K562 (cell line): ENCODE measurements at regions not wholly inside any gene's neighbourhood (a gene's known extent, or its start where the extent isn't known, plus 50 kb on each side); places are given as distances from the start of the nearest gene placed in this dataset.

ENCODE experiments used
- ATAC-seq: fragments of 200-7000 bp; cut with Tn5 transposase; 3 replicates; pipeline ENCODE4 v1.9.1; 2020; ENCODE audit warnings: moderate library complexity
- BruUV-seq: library from RNA; stranded (reverse); fragments of 400-500 nt; replicated peaks from 2 replicates; lab custom pipeline; 2021; lab: Mats Ljungman, UMichigan
- CTCF ChIA-PET: fragments of 300-600 bp; formaldehyde crosslinking; extraction: SDS; loops from one replicate; lab custom pipeline; 2021; ENCODE audit warnings: low intra/inter-chr PET ratio; lab: Yijun Ruan, JAX
- POLR2A ChIA-PET: fragments of 300-600, 350-650 bp; sonication (Branson Sonifier 250); formaldehyde crosslinking; extraction: SDS; loops from one replicate; lab custom pipeline; 2021; ENCODE audit warnings: antibody characterized with exemption, inconsistent platforms; lab: Yijun Ruan, JAX
- DNase-seq, 4 experiments: peaks; one replicate each; pipeline versions ENCODE4 v3.0.0 to v3.0.0-alpha.2; 2011 to 2018; ENCODE audit warnings: low spot score in 3 of 4, mixed read lengths in 3 of 4; ENCODE audit errors: extremely low read depth in 1 of 4
- FAIRE-seq: peaks from 2 replicates; lab custom pipeline; 2011; peaks lifted over from hg19 to GRCh38; lab: Jason Lieb, UNC
- H2AFZ ChIP-seq: 2 replicates; pipeline ENCODE4 v1.6.0; 2011; ENCODE audit warnings: low read depth, low read length, control low read depth, inconsistent platforms
- H3K27ac ChIP-seq: fragments of 200-600 bp; 3 replicates; pipeline ENCODE4 v1.8.0; 2011; ENCODE audit warnings: low read depth, mild to moderate bottlenecking, control low read depth, inconsistent platforms, low read length, moderate library complexity, mixed read lengths; ENCODE audit errors: extremely low read depth
- H3K27me3 ChIP-seq, 2 experiments: fragments of 300-600 bp in 1 of 2; 2 replicates in 1 of 2; 3 replicates in 1 of 2; pipeline versions ENCODE4 v1.6.0 to v1.8.0; 2011; ENCODE audit warnings: inconsistent platforms in 2 of 2, low read length in 2 of 2, mild to moderate bottlenecking in 1 of 2, mixed read lengths in 1 of 2, moderate library complexity in 1 of 2; ENCODE audit not compliant: control insufficient read depth in 2 of 2, insufficient read depth in 2 of 2
- H3K36me3 ChIP-seq: fragments of 300-600 bp; 3 replicates; pipeline ENCODE4 v1.8.0; 2011; ENCODE audit warnings: mild to moderate bottlenecking, low read length, inconsistent platforms; ENCODE audit not compliant: control insufficient read depth, insufficient read depth
- H3K4me1 ChIP-seq, 2 experiments: fragments of 200-600 bp in 1 of 2; replicated peaks in 1 of 2; 2 replicates in 1 of 2; 3 replicates in 1 of 2; pipeline versions ENCODE4 v1.5.1 to v1.8.0; 2011; ENCODE audit warnings: inconsistent platforms in 2 of 2, low read length in 2 of 2, mild to moderate bottlenecking in 1 of 2, mixed read lengths in 1 of 2, moderate library complexity in 1 of 2; ENCODE audit not compliant: control insufficient read depth in 2 of 2, insufficient read depth in 2 of 2
- H3K4me2 ChIP-seq: 2 replicates; pipeline ENCODE4 v1.6.1; 2011; ENCODE audit warnings: low read length, control low read depth, inconsistent platforms, mixed read lengths; ENCODE audit not compliant: insufficient read depth
- H3K4me3 ChIP-seq: fragments of 200-600 bp; sonication (generic), shearing (Covaris generic); 2 replicates; pipeline ENCODE4 v1.5.1; 2016; ENCODE audit warnings: control low read depth, inconsistent platforms
- H3K79me2 ChIP-seq: fragments of 200-600 bp; 3 replicates; pipeline ENCODE4 v1.8.0; 2011; ENCODE audit warnings: low read length, inconsistent platforms; ENCODE audit not compliant: control insufficient read depth, insufficient read depth
- H3K9ac ChIP-seq, 2 experiments: 2 replicates each; pipeline versions ENCODE4 v1.6.0 to v1.6.1; 2011; ENCODE audit warnings: low read depth in 2 of 2, low read length in 2 of 2, control low read depth in 1 of 2, inconsistent platforms in 1 of 2, mild to moderate bottlenecking in 1 of 2, mixed read lengths in 1 of 2; ENCODE audit not compliant: insufficient read depth in 1 of 2
- H3K9me1 ChIP-seq: one replicate; pipeline ENCODE4 v1.6.0; 2011; ENCODE audit warnings: inconsistent platforms, mild to moderate bottlenecking, low read length, moderate library complexity; ENCODE audit not compliant: control insufficient read depth, insufficient read depth
- H3K9me3 ChIP-seq: replicated peaks from 2 replicates; pipeline ENCODE4 v1.5.1; 2011; ENCODE audit warnings: low read depth, low read length, inconsistent platforms; ENCODE audit not compliant: control insufficient read depth, insufficient read depth
- H4K20me1 ChIP-seq: replicated peaks from 2 replicates; pipeline ENCODE4 v1.6.1; 2011; ENCODE audit warnings: low read length, inconsistent platforms, mixed read lengths; ENCODE audit not compliant: control insufficient read depth, insufficient read depth
- CBX2 ChIP-seq: fragments of 200-600 bp; sonication (generic); IDR thresholded peaks from one replicate; pipeline ENCODE4 v1.6.1; 2012; ENCODE audit warnings: mild to moderate bottlenecking, low read length, inconsistent platforms; ENCODE audit not compliant: insufficient read depth, poor library complexity, severe bottlenecking
- DACH1 ChIP-seq: fragments of 450-650 bp; IDR thresholded peaks from 2 replicates; pipeline ENCODE4 v1.6.1; 2018; ENCODE audit not compliant: partially characterized antibody
- FOXA1 ChIP-seq: fragments of 450-650 bp; IDR thresholded peaks from 2 replicates; pipeline ENCODE4 v1.6.1; 2016; ENCODE audit warnings: mild to moderate bottlenecking, borderline replicate concordance
- FOXK1 ChIP-seq: sonication (generic); formaldehyde crosslinking; IDR thresholded peaks from 2 replicates; pipeline ENCODE4 v1.8.0; 2022; ENCODE audit warnings: missing genetic modification reagents, mild to moderate bottlenecking, borderline replicate concordance
- HNRNPUL1 ChIP-seq: fragments of 200-400 bp; formaldehyde crosslinking; IDR thresholded peaks from 2 replicates; pipeline ENCODE4 v1.6.1; 2017; ENCODE audit warnings: low read length
- KDM2B ChIP-seq: fragments of 250-450 bp; sonication (Bioruptor Pico); IDR thresholded peaks from 2 replicates; pipeline ENCODE4 v1.8.0; 2021; ENCODE audit warnings: mild to moderate bottlenecking, moderate library complexity
- MED1 ChIP-seq: sonication (generic); formaldehyde crosslinking; IDR thresholded peaks from 2 replicates; pipeline ENCODE4 v1.8.1; 2023; ENCODE audit warnings: missing genetic modification reagents, borderline replicate concordance
- NR2C2 ChIP-seq, 2 experiments: fragments of 200-800 bp in 1 of 2; sonication (Bioruptor generic) in 1 of 2; sonication (generic) in 1 of 2; formaldehyde crosslinking in 1 of 2; IDR thresholded peaks; 2 replicates each; pipeline versions ENCODE4 v1.6.1 to v1.8.0; 2016 to 2022; ENCODE audit warnings: mild to moderate bottlenecking in 1 of 2, missing compliant biosample characterization in 1 of 2, missing genetic modification characterization in 1 of 2, missing genetic modification reagents in 1 of 2
- STAG1 ChIP-seq: sonication (generic); formaldehyde crosslinking; IDR thresholded peaks from 2 replicates; pipeline ENCODE4 v1.5.0; 2020; ENCODE audit warnings: missing genetic modification reagents, borderline replicate concordance
- TAF7 ChIP-seq: fragments of 450-650 bp; IDR thresholded peaks from 2 replicates; pipeline ENCODE4 v1.6.1; 2016; ENCODE audit warnings: missing genetic modification characterization, missing compliant biosample characterization
- ZBTB26 ChIP-seq: fragments of 450-650 bp; formaldehyde crosslinking; IDR thresholded peaks from 2 replicates; pipeline ENCODE4 v1.4.0; 2022; ENCODE audit warnings: missing genetic modification characterization
- ZFPM2 ChIP-seq: fragments of 250-450 bp; sonication (Bioruptor Pico); IDR thresholded peaks from 2 replicates; pipeline ENCODE4 v1.5.1; 2022; ENCODE audit warnings: mild to moderate bottlenecking
- ZNF384 ChIP-seq: IDR thresholded peaks from 2 replicates; pipeline ENCODE4 v1.6.1; 2012; ENCODE audit warnings: low read depth, low read length, improper control_type of control experiment
- ZNF398 ChIP-seq: fragments of 250-450 bp; sonication (Bioruptor Pico); IDR thresholded peaks from 2 replicates; pipeline ENCODE4 v1.8.0; 2021; ENCODE audit warnings: moderate library complexity, mild to moderate bottlenecking, inconsistent platforms
- ZNF561 ChIP-seq: fragments of 450-650 bp; formaldehyde crosslinking; conservative IDR thresholded peaks from 2 replicates; pipeline ENCODE4 v1.4.0; 2020; ENCODE audit warnings: mild to moderate bottlenecking, moderate library complexity
- WGBS: fragments of 100-300 bp; shearing (Covaris generic); methylation state at CpG from one replicate; pipeline ENCODE4 v1.1.6; 2016; ENCODE audit warnings: low coverage, mixed read lengths; ENCODE audit not compliant: insufficient coverage; ENCODE audit errors: missing lambda C conversion rate; 5-methylcytosine and 5-hydroxymethylcytosine counted together
- in situ Hi-C: fragments of 300-500 bp; cut with MboI; formaldehyde crosslinking; loops from 4 replicates; pipeline ENCODE4 v1.15.0; 2018; ENCODE audit warnings: inconsistent platforms, mixed read lengths
- intact Hi-C: fragments of 100-400 bp; cut with micrococcal nuclease; formaldehyde crosslinking; loops from 2 replicates; pipeline ENCODE4 v1.14.2; 2022
- TF ChIP-seq, protein P1 (sequence below): fragments of 200-800 bp; sonication (Bioruptor generic); IDR thresholded peaks from 2 replicates; pipeline ENCODE4 v1.6.1; 2017; ENCODE audit warnings: missing genetic modification characterization, missing compliant biosample characterization

- TF ChIP-seq, protein P1, sequence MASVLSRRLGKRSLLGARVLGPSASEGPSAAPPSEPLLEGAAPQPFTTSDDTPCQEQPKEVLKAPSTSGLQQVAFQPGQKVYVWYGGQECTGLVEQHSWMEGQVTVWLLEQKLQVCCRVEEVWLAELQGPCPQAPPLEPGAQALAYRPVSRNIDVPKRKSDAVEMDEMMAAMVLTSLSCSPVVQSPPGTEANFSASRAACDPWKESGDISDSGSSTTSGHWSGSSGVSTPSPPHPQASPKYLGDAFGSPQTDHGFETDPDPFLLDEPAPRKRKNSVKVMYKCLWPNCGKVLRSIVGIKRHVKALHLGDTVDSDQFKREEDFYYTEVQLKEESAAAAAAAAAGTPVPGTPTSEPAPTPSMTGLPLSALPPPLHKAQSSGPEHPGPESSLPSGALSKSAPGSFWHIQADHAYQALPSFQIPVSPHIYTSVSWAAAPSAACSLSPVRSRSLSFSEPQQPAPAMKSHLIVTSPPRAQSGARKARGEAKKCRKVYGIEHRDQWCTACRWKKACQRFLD (CRISPR knock-in tag): no peak
- TF ChIP-seq NR2C2 (CRISPR knock-in tag; IDR thresholded peaks at IDR 0.05) (no peak), NR2C2 (tag; IDR thresholded peaks at IDR 0.05) (no peak), FOXK1 (CRISPR knock-in tag) (no peak), STAG1 (CRISPR knock-in tag) (no peak), DACH1 (no peak), ZNF561 (no peak), MED1 (CRISPR knock-in tag) (no peak), ZNF398 (no peak)
Observed at GRCh38 chr16:49054606-49055005, 227.0 kb downstream of the CBLN1 start (continued).

- Histone ChIP-seq H2AFZ (no peak overlapping the region), H4K20me1 (no peaks in the 10 kb centered on the region; the same call in 1 of the 2 replicates), H3K27ac (no peak overlapping the region), H3K4me3 (no peak overlapping the region)
- intact Hi-C loops: no loop called here
- CTCF ChIA-PET: no interaction called here
- in situ Hi-C loops: no loop called here
- DNase-seq: no peak
- TF ChIP-seq HNRNPUL1 (no peak), KDM2B (CRISPR knock-in tag) (no peak), ZFPM2 (CRISPR knock-in tag) (no peak), ZBTB26 (CRISPR knock-in tag) (no peak), FOXA1 (no peak), ZNF384 (no peak), CBX2 (no peak), TAF7 (tag) (no peak)
- TF ChIP-seq, all 486 proteins: peak for 0
- Histone ChIP-seq H3K4me1 (no peaks in the 10 kb centered on the region), H3K9me1 (no peaks in the 10 kb centered on the region), H3K4me2 (no peak overlapping the region), H3K9me3 (no peaks in the 10 kb centered on the region), H3K27me3 (no peaks in the 10 kb centered on the region), H3K79me2 (no peaks in the 10 kb centered on the region), H3K36me3 (no peaks in the 10 kb centered on the region), H3K9ac (no peak overlapping the region)
- no TSS peak for BruUV-seq
- 0% methylated on average over 9 of the region's 9 CpGs for WGBS
- POLR2A ChIA-PET: no interaction called here
- FAIRE-seq (no peak), ATAC-seq (no peak)
Observed at GRCh38 chr16:49052846-49053245, 228.8 kb downstream of the CBLN1 start.
